NCI-H526 (cell line): ENCODE measurements at regions not wholly inside any gene's neighbourhood (a gene's known extent, or its start where the extent isn't known, plus 50 kb on each side); places are given as distances from the start of the nearest gene placed in this dataset.

ENCODE experiments used
- DNase-seq, 2 experiments: peaks; one replicate each; lab custom pipeline; 2025; lab: John Stamatoyannopoulos, UW

GRCh38 chrX:17923546-17923945 lies 62.4 kb upstream of the RAI2 start:
- peak; percentile 13 to 51 for DNase-seq

GRCh38 chrX:17922303-17922702 lies 61.2 kb upstream of the RAI2 start:
- no peak for DNase-seq

- DNase-seq, result no peak
Measured at GRCh38 chrX:17919896-17920446, 58.9 kb upstream of the RAI2 start.

DNA sequence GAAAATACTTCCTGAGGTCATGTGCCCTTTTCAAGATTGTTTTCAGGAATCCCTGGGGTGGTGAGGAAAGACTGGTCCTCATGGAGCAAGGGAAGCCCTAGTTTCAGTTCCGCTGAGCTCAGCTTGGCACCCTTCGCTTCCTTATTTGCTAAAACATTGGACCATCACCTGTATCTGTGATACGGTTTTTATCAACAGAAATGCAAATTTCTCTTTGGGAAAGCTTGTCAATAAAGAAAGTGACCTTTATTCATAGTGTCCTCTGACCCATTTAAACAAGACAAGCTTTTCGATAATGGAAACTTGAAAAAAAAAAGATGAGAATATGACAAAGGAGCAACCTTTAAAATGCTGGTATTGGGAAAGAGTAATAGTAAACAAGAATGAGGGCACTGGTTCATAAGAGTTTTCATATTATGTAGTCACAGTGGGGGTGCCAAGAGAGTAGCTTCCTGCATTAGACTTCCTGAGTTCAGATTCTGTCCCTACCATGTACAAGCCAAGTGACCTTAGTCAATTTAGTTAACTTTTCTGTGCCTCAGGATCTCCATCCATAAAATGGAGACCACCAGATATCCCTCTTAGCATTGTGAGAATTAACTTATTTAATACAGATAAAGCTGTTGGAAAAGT lies 57.0 kb upstream of the RAI2 start:
- peak in 1 of 2 experiments; percentile 21 for DNase-seq

GRCh38 chrX:17913801-17914200 lies 52.7 kb upstream of the RAI2 start:
- no peak for DNase-seq
